Stimulated activated naive CD8-positive, alpha-beta T cell treated with anti-CD3 and anti-CD28 coated beads, Interleukin-15, Interleukin-2, amounts not matched to agents 100 U/mL and 50 U/mL, for 24 hours (primary cell): ENCODE measurements at regions not wholly inside any gene's neighbourhood (a gene's known extent, or its start where the extent isn't known, plus 50 kb on each side); places are given as distances from the start of the nearest gene placed in this dataset.

Source experiments
- ATAC-seq: fragments of 150-1000 bp; cut with Tn5 transposase; one replicate; pipeline ENCODE4 v1.10.0; 2021
- DNase-seq: peaks from one replicate; pipeline ENCODE4 v3.0.0; 2021

GRCh38 chr7:17697128-17697881 lies 243.0 kb downstream of the SNX13 start:
- ATAC-seq: no peak

DNA sequence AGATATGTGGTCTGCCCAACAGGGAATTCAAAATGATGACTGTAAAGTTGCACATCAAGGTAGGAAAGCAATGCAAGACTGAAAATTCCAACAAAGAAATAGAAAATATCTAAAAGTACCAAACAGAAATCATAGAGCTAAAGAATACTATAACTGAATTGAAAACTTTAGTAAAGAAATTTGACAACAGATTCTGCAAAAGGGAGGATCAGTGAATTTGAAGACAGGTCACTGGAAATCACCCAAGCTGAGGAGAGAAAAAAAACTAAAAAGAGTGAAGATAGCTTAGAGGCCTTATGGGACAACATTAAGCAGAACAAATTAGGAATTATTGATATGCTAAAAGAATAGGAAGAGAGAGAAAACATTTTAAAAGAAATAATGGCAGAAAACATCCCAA lies 240.6 kb downstream of the SNX13 start:
- DNase-seq: no peak
- no peak for ATAC-seq

More at GRCh38 chr7:17697128-17697881, 243.0 kb downstream of the SNX13 start:
- DNase-seq: no peak

DNA sequence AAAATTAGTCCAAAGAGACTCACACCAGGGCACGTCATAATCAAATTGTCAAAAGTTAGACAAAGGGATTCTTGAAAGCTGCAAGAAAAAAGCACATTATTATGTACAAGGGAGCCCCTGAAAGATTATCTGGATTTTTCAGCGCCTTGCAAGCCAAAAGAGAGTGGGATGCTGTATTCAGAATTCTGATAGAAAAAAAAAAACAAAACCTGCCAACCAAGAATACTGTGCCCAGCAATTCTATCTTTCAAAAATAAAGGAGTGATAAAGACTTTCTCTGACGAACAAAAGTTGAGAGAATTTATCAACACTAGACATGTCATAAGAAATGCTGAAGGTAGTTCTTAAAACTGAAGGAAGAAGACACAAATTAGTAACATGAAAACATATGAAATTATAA lies 240.2 kb downstream of the SNX13 start:
- DNase-seq: no peak
- ATAC-seq: no peak

- DNase-seq (no peak), ATAC-seq (no peak)
Measured at GRCh38 chr7:17706275-17706674, 234.0 kb downstream of the SNX13 start.

DNA sequence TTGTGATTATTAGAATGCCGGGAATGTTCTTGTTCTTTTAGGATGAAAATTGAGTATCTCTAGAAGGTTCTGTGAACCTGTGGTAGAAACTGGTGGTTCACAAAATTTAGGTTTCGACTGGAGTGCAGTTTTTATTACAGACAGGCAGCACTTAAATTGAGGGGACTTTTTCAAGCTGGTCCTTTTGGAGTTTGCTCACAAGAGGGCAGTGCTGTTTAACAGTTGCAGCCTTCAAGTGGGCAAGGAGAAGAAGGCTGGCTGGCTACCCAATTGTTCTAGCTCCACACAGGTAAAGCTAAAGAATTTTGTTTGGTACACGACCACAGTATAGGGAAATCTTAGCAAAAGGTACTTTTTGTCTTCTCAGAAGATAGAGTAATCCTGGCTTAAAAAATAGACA lies 233.6 kb downstream of the SNX13 start:
- DNase-seq: peak; percentile 26
- no peak for ATAC-seq

DNA sequence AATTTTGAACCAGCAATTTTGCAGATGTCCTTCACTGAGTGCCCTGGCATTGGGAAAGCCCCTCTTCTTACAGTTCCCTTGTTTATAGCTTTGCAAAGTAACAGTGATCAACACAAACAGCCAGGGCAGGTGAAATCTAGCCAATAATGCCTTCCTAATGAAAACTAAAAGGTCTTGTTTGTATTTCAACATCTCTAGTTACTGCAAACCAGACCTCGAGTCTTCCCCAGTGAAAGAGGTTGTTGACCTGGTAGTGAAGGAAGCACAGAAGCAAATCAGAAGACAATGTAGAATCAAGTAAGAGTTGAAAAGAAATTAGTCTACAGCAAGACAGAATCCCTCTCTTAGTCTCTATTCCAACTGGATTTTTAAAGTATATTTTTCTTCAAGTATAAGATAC lies 231.2 kb downstream of the SNX13 start:
- DNase-seq (no peak), ATAC-seq (no peak)

GRCh38 chr7:17709599-17709998 lies 230.7 kb downstream of the SNX13 start:
- DNase-seq: no peak
- no peak for ATAC-seq

DNA sequence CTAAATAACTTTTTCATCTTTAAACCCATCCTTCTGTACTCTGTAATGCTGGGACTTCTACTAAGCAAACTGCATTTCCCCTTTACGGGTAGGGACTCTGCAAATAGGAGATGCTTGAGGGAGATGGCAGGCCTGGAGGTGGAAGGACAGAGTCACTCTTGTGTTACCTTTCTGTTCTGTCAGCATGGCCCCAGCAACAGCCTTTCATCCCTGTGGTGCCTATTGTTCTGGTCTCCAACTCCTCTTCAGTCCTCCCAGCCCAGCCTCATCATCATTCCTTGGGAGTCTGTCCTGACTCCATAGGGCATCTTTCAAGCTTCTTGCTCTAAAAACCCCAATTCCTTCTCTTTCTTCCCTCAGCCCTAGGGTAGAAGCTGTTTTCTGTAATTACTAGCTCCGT lies 230.0 kb downstream of the SNX13 start:
- DNase-seq (no peak), ATAC-seq (no peak)

DNA sequence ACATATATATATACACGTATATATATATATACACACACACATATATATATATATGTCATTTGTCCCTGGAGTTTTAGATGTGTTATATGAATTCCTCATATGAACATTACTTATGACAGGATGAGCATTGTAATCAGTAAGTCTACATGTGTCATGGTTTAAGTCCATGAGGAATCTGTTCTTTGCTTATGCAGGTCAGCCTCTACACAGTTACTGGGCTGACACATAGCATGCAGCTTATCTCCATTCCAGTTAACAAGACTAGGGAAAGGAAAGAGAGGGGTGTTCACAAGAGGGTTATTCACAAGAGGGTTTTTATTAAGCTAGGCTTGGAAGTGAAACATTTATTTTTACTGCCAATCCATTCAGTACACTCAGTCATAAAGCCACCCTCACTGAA lies 226.7 kb downstream of the SNX13 start:
- no peak for ATAC-seq

GRCh38 chr7:17716816-17717215 lies 223.5 kb downstream of the SNX13 start:
- no peak for DNase-seq
- no peak for ATAC-seq

More for the DNA sequence above, 226.7 kb downstream of the SNX13 start:
- no peak for DNase-seq

- DNase-seq: no peak
- no peak for ATAC-seq
Measured at GRCh38 chr7:17719998-17720397, 220.3 kb downstream of the SNX13 start.

DNA sequence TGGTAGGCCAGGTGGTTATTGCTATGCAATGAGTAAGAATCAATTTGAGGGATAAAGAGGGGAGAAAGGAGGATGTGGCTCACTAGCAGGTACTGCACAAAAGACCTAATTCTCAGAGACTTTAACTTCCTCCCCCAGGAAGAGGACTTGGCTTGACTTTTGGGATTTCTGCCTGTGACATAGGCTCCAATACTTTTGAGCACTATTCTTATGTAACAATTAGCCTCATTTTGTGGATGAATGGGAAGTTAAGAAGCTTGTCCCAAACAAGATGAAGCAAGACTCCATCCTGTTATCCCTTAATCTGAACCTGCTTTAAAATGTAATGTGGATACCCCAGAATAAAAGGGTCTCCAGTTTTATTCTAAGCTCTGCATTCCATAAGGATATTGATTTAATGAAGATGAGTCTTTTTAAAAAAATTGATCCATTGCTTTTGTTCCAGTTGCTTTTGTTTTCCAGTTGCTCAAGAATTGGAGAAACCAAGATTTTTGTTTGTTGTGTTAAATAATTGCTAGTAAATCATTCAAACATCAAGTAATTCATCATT lies 218.5 kb downstream of the SNX13 start:
- no peak for DNase-seq
- ATAC-seq: no peak

- ATAC-seq: no peak
- no peak for DNase-seq
Measured at GRCh38 chr7:17722798-17723197, 217.5 kb downstream of the SNX13 start.

DNA sequence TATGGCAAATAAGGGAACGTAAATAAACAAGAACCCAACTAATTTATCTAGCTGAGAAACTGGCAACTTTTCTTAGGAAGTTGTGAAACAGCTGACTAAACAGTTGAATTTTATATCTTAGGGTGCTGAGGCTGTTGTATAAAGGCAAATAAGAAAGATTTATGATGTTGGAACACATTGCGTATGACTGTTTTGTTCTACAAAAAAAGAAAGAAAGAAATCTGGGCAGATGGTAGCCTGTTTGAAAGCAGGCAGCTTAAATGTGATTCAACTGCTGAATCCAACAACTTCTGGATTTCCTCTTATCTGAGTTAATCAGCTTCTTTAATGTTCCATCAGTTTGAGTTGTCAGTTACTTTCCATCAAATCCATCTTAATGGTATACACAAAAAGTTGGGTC lies 214.5 kb downstream of the SNX13 start:
- DNase-seq (no peak), ATAC-seq (no peak)

GRCh38 chr7:17732083-17732482 lies 208.2 kb downstream of the SNX13 start:
- ATAC-seq: no peak
- DNase-seq: no peak
